GM21786 (cell line): ENCODE measurements at regions not wholly inside any gene's neighbourhood (a gene's known extent, or its start where the extent isn't known, plus 50 kb on each side); places are given as distances from the start of the nearest gene placed in this dataset.
"Not testable (repeated sequence)": the region's sequence is repeated elsewhere in the genome, so short reads cannot be mapped to it uniquely, and the experiment has no call there.

ENCODE experiments used
- ATAC-seq: cut with Tn5 transposase; IDR thresholded peaks from one replicate; pipeline ENCODE4 v1.9.1; 2021; ENCODE audit not compliant: unreplicated experiment

GRCh38 chr10:43843321-43844101 is 194.8 kb upstream of the ZNF32 start:
- no peak for ATAC-seq

GRCh38 chr10:43842496-43842895 is 193.8 kb upstream of the ZNF32 start:
- ATAC-seq, result no peak

- no peak for ATAC-seq
These were observed 193.4 kb upstream of the ZNF32 start for GRCh38 chr10:43842072-43842471.

GRCh38 chr10:43839973-43840372 is 191.3 kb upstream of the ZNF32 start:
- ATAC-seq, result no peak

DNA sequence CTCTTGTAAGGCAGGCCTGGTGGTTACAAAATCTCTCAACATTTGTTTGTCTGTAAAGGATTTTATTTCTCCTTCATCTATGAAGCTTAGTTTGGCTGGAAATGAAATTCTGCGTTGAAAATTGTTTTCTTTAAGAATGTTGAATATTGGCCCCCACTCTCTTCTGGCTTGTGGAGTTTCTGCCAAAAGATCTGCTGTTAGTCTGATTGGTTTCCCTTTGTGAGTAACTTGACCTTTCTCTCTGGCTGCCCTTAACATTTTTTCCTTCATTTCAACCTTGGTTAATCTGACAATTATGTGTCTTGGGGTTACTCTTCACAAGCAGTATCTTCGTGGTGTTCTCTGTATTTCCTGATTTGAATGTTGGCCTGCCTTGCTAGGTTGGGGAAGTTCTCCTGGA is 186.1 kb upstream of the ZNF32 start:
- ATAC-seq, result not testable (repeated sequence)

DNA sequence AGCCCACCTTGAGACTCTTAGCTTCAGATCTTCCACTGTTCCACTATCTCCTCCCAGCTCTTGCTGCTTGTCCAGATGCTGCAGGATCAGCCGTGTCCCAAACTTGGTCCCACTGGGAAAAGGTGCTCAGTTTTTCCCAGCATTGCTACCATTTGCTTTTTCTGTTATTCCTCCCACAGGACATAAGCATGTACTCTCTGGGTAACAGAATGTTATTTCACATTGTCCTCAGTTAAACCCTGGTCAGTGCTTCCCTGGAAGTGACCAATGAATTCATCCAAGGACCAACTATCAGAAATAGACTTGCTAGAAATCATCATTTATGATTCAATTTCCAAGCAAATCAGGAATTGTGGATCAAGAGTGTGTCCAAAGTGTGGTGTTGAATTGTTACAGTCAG is 179.2 kb upstream of the ZNF32 start:
- no peak for ATAC-seq

GRCh38 chr10:43825984-43826383 is 177.3 kb upstream of the ZNF32 start:
- no peak for ATAC-seq

GRCh38 chr10:43825421-43825820 is 176.7 kb upstream of the ZNF32 start:
- no peak for ATAC-seq

GRCh38 chr10:43824934-43825333 is 176.3 kb upstream of the ZNF32 start:
- no peak for ATAC-seq

GRCh38 chr10:43822631-43823580 is 174.2 kb upstream of the ZNF32 start:
- no peak for ATAC-seq

DNA sequence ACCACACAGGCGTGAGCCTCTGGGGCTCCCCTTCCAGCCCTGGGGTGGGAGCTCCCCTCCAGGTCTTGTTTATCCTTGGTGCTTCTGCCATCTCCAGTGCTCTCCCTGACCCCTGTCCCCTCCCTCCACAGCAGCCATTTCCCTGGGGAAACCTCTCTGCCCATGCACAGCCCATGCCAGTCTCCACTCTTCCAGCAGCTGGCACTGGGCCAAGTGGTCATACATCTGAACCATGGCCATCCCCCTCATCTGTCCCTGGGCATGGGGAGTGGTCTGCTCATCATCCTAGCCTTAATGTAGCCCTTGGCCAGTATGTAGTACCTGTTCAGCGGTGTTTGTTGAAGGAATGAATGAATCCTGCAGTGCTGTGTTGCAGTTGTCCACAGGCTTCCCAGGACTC is 172.4 kb upstream of the ZNF32 start:
- no peak for ATAC-seq

GRCh38 chr10:43820663-43821062 is 172.0 kb upstream of the ZNF32 start:
- ATAC-seq, result no peak

GRCh38 chr10:43819464-43820230 is 171.0 kb upstream of the ZNF32 start:
- no peak for ATAC-seq

- no peak for ATAC-seq
These were observed 170.0 kb upstream of the ZNF32 start for GRCh38 chr10:43818687-43819086.

DNA sequence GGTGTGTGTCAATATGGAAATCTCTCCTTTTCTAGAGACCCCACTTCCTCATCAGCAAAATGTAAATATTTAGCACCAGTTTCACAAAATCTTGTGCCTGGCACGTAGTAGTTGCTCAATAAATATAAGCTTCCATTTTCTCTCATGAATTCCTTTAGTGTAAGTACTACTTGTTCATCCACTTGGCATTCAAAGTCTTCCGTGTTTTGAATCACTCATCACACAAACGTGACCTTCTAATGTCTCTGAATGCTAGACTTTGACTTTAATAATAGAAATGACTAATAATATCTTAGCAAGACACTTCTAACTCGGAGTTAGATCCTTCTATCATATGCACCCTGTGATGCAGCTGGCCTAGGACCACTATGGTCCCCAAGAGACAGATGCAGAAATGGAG is 168.7 kb upstream of the ZNF32 start:
- ATAC-seq, result no peak

GRCh38 chr10:43816351-43817321 is 168.0 kb upstream of the ZNF32 start:
- ATAC-seq, result peak; percentile 95

DNA sequence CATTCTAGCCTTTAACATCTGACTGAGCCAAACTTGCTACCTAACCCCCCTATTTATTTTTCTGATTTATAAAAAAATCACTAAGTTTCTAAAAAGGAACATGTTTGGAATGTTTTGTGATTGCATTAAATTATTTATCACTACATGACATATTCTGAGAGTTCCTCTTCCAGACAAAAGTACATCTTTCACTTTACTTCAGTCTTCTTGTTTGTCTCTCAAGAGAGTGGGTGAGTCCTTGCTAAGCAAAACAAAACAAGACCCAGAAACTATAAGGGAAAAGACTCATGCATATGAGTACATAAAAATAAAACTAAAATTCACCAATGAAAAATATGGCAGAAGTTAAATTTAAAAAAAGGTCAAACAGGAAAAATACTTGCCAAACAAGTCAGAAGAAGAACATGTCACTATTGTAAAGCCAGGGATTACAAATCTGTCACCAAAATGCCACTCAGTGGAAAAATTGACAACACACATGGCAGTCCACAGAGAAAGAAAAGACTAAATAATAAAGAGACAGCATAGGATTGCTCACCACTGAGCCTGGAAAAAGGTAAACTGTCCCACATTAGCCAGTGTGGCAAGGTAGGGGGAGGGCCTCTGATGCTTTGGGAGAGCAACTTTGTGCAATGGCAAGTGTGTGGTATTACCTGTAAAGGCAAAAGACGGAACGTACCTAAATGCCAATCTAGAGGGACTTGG is 166.7 kb upstream of the ZNF32 start:
- no peak for ATAC-seq

DNA sequence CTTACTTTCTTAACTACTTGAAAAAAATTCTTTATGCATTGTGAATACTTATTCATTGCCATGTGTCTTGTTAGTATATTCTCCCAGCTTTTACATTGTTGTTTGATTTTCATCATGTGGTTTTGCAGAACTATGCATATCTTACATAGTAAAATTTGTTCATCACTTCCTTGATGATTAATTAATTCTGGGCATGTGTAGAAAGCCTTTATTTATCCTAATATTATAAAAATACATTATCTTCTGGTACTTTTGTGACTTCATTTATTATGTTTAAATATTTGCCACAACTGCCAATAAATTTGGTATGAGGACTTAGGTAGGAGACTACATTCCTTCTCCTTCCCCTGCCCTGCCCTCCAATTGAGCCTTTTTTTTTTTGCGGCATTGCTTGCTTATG is 166.0 kb upstream of the ZNF32 start:
- ATAC-seq, result no peak

GRCh38 chr10:43811871-43812270 is 163.2 kb upstream of the ZNF32 start:
- ATAC-seq, result no peak
